ENCODE measurements at regions not wholly inside any gene's neighbourhood (a gene's known extent, or its start where the extent isn't known, plus 50 kb on each side); places are given as distances from the start of the nearest gene placed in this dataset.

- TF ChIP-seq POLR2A (IDR thresholded peaks at IDR 0.05) (no peak), CTCF (IDR thresholded peaks at IDR 0.05) (no peak)
- no peaks in the 10 kb centered on the region for H3K4me1 ChIP-seq
- WGBS (ENCODE audit: insufficient coverage, low coverage, low lambda C conversion rate, missing lambda C conversion rate), result 50% methylated on average over 7 of the region's 8 CpGs
- no peak overlapping the region for H3K27ac ChIP-seq
- intact Hi-C loops (cut with DNase I), result no loop called here
- DNase-seq (no peak), ATAC-seq (no peak)
- no peaks in the 10 kb centered on the region for H3K36me3 ChIP-seq
- H3K9me3 ChIP-seq, result no peaks in the 10 kb centered on the region
- no peaks in the 10 kb centered on the region for H3K27me3 ChIP-seq
- no peak overlapping the region for H3K4me3 ChIP-seq
These were observed 750.5 kb upstream of the HTR2C start for GRCh38 chrX:113833096-113834055.

- H3K9me3 ChIP-seq, result no peaks in the 10 kb centered on the region
- WGBS (ENCODE audit: insufficient coverage, low coverage, low lambda C conversion rate, missing lambda C conversion rate), result 28% methylated on average over 6 of the region's 7 CpGs
- intact Hi-C loops (cut with DNase I), result no loop called here
- no peak overlapping the region for H3K4me3 ChIP-seq
- no peaks in the 10 kb centered on the region for H3K27me3 ChIP-seq
- no peak overlapping the region for H3K27ac ChIP-seq
- DNase-seq (no peak), ATAC-seq (no peak)
- no peaks in the 10 kb centered on the region for H3K36me3 ChIP-seq
- TF ChIP-seq POLR2A (IDR thresholded peaks at IDR 0.05), result no peak
- TF ChIP-seq CTCF (IDR thresholded peaks at IDR 0.05), result no peak
- H3K4me1 ChIP-seq, result no peaks in the 10 kb centered on the region
These were observed 755.4 kb upstream of the HTR2C start for GRCh38 chrX:113828470-113828869.

- DNase-seq, result no peak
- 65% methylated on average over 3 of the region's 3 CpGs for WGBS (ENCODE audit: insufficient coverage, low coverage, low lambda C conversion rate, missing lambda C conversion rate)
- intact Hi-C loops (cut with DNase I), result no loop called here
- Histone ChIP-seq H3K4me1 (no peaks in the 10 kb centered on the region), H3K27me3 (no peaks in the 10 kb centered on the region), H3K4me3 (no peak overlapping the region), H3K36me3 (no peaks in the 10 kb centered on the region), H3K27ac (no peak overlapping the region), H3K9me3 (no peaks in the 10 kb centered on the region)
- no peak for ATAC-seq
- no peak for TF ChIP-seq CTCF (IDR thresholded peaks at IDR 0.05)
- no peak for TF ChIP-seq POLR2A (IDR thresholded peaks at IDR 0.05)
These were observed 765.5 kb upstream of the HTR2C start for GRCh38 chrX:113818346-113818745.

GRCh38 chrX:113804819-113805218 lies 779.1 kb upstream of the HTR2C start:
- ATAC-seq (no peak), DNase-seq (no peak)
- intact Hi-C loops (cut with DNase I), result no loop called here
- no peaks in the 10 kb centered on the region for H3K9me3 ChIP-seq
- no peaks in the 10 kb centered on the region for H3K36me3 ChIP-seq
- WGBS (ENCODE audit: insufficient coverage, low coverage, low lambda C conversion rate, missing lambda C conversion rate), result 58% methylated on average over 3 of the region's 3 CpGs
- no peak overlapping the region for H3K4me3 ChIP-seq
- no peak overlapping the region for H3K27ac ChIP-seq
- TF ChIP-seq CTCF (IDR thresholded peaks at IDR 0.05) (no peak), POLR2A (IDR thresholded peaks at IDR 0.05) (no peak)
- H3K27me3 ChIP-seq, result peaks cover 0 to 10% of the 10 kb centered on the region in 2 donors
- H3K4me1 ChIP-seq, result no peaks in the 10 kb centered on the region

Data from right lobe of liver (tissue), 6 donors.